Stimulated activated CD4-positive, alpha-beta T cell treated with anti-CD3 and anti-CD28 coated beads, Interleukin-1b, Interleukin-23, amount 100 ng/mL, for 1 hour (primary cell): ENCODE measurements at regions not wholly inside any gene's neighbourhood (a gene's known extent, or its start where the extent isn't known, plus 50 kb on each side); places are given as distances from the start of the nearest gene placed in this dataset.

Experiments
- DNase-seq, 2 donors: peaks; one replicate each; pipeline ENCODE4 v3.0.0-alpha.2; 2020; ENCODE audit warnings: low read depth in 2 of 2

- no peak for DNase-seq
Measured at GRCh38 chr19:31560086-31561060, 211.1 kb upstream of the TSHZ3 start.

DNA sequence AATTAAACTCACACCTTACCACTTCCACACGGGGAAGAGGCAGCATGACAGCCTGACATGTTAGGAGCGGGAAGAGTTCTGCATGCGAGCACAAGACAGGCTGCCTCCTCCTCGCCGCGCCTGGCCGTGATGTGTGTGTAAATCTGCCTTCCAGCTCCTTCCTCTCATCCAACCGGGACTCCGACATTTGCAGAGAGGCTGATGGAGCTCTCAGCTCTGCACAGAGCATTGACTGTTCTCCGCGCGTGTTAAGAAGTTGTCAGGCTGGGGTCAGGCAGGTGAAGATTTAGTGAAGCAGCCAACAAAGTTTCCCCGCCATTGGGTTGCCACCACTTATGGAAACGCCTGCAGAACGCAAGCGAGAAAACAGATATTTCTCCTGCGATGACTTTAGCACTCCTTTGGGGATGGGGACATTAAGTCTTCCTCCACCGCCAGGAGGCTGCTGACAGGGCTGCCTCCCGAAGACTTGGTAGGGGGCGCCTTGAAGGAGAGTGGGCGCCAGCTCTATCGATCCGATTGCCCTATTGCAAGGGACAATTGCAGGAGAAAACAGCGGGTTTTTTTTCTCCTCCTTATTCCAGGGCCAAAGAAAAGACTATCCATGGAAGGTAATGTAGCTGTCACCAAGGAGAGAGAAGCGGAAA lies 213.9 kb upstream of the TSHZ3 start:
- DNase-seq: no peak

GRCh38 chr19:31567776-31568175 lies 218.5 kb upstream of the TSHZ3 start:
- DNase-seq: no peak

- DNase-seq: no peak
Measured at GRCh38 chr19:31568724-31569123, 219.5 kb upstream of the TSHZ3 start.

- no peak for DNase-seq
Measured at GRCh38 chr19:31570718-31571117, 221.5 kb upstream of the TSHZ3 start.

GRCh38 chr19:31572102-31572975 lies 223.1 kb upstream of the TSHZ3 start:
- no peak for DNase-seq

GRCh38 chr19:31572976-31573298 lies 223.7 kb upstream of the TSHZ3 start:
- DNase-seq: no peak

GRCh38 chr19:31574251-31574973 lies 225.2 kb upstream of the TSHZ3 start:
- no peak for DNase-seq

- DNase-seq: no peak
Measured at GRCh38 chr19:31575846-31576335, 226.7 kb upstream of the TSHZ3 start.

DNA sequence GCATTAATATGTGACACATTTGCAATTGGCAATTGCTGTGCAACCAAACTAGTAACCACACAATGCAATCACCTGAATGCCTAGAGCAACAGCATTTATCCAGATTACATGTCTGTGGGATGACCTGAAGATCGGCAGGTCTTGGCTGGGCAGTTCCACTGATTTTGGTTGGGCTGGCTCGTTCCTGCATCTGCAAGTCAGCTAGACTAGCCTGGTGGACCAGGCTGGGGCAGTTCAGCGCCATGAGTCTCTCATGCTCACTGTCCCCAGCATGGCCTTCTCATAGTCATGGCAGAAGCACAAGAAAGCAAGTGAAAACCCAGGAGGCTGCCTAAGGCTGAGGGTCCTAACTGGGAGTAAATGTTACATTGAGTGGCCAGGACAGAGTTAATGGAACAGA lies 229.1 kb upstream of the TSHZ3 start:
- DNase-seq: no peak

DNA sequence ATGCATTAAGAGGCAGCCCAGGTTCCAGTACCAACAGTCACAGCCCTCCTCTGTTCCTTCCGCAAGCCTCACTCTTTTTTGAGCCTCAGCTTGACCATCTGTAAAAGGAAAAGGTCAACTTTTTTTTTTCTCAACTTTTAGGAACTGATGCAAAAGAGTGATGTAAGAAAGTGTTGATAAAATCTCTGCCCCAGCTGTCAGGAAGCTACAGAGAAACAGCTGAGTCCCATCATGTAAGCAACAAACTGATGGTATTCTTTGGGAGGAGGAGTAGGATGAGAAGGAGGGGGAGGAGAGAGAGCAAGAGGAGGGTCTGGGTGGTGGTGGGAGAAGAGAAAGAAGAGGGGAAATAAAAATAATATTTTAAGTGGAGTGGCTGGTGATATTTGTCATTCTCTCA lies 233.9 kb upstream of the TSHZ3 start:
- DNase-seq: no peak

GRCh38 chr19:31586282-31586681 lies 237.0 kb upstream of the TSHZ3 start:
- DNase-seq: no peak

GRCh38 chr19:31589109-31589508 lies 239.9 kb upstream of the TSHZ3 start:
- DNase-seq: no peak

GRCh38 chr19:31591258-31591657 lies 242.0 kb upstream of the TSHZ3 start:
- no peak for DNase-seq

GRCh38 chr19:31592456-31592855 lies 243.2 kb upstream of the TSHZ3 start:
- no peak for DNase-seq

GRCh38 chr19:31594701-31595100 lies 245.5 kb upstream of the TSHZ3 start:
- no peak for DNase-seq

DNA sequence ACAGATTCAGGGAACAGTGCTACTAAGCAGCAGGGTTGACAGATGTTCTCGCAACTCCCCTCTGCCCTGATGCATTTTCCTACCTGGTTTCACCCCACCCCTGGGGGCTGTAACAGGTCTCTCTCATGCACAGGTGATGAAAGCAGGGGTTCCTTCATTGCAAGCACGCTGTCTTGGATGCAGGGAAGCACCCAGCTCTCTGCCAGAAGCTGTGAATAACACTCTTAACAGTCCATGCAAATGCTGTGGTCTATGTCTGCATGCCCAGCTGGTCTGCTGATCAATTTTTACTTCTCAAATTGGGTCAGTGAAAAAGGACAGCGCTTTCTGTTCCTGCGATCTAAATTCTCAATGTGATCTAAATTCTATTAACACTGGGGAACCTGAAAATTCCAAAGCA lies 246.3 kb upstream of the TSHZ3 start:
- no peak for DNase-seq

- no peak for DNase-seq
Measured at GRCh38 chr19:31596751-31597150, 247.5 kb upstream of the TSHZ3 start.

DNA sequence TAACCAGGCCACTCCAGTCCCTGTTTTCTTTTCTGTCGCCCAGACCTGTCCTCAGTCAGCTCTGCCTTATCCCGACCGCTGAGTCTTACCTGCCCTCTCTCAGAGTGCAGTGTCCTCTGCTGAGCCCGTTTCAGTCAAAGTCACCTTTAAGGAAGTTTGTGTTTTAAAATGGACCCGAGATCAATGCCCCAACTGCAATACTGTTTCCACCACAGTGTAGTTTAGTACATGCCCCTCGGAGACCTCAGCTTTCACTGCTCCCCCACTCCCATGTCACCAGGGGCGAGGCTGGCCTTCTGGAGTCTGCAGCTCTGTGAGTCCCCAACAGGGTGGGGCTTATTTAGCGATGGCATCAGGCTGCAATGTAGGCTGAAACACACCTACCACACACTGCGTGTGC lies 248.4 kb upstream of the TSHZ3 start:
- no peak for DNase-seq

DNA sequence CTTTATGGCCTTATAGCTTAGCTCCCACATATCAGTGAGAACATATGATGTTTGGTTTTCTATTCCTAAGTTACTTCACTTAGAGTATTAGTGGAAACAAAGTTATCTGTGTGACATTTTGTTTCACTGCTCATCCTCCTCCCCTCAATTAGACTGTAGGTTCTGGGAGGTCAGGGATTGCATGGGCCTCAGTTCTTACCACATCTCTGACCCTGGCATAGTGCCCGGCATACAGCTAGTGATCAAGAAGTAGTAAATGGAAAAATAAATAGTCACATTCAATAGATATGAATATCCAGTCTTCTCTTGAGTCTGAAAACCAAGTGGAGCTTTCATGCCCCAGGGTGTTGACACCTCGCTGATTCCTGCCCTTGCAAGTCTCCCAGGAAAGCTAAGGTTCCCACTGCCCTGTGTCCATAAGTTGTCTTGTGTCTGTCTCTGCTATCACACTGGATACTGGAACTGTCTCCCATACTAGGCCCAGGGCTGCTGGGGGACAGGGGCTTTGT lies 249.5 kb upstream of the TSHZ3 start:
- no peak for DNase-seq

DNA sequence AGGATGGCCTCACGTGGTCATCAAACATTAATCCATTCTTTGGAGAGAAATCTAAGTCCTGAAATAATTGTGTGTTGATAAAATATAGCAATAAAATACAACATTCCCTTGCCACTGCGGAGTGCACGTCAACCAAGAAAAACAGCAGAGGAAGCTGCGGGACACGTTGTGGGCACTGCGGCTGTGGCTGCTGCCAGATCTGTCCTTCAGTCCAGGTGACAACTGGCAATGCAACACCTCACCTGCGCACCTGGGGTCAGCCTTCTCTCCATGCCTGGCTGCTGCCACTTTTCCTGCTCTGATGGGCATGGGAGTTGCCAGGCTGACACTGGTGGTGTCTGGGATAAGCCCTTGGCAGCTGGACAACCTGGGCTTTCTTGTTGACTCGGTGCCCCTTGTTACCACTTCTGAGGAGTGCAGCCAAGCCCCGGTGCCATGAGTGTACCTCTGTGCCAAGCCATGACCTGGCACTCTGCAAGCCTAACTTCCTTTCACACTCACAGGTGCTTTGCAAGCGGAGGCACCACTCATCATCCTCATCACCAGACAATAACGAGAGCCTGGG lies 251.6 kb upstream of the TSHZ3 start:
- no peak for DNase-seq
